ENCODE measurements at regions not wholly inside any gene's neighbourhood (a gene's known extent, or its start where the extent isn't known, plus 50 kb on each side); places are given as distances from the start of the nearest gene placed in this dataset.

GRCh38 chr3:177476921-177477435, 279.7 kb upstream of the TBL1XR1 start:
- TF ChIP-seq, protein P1, sequence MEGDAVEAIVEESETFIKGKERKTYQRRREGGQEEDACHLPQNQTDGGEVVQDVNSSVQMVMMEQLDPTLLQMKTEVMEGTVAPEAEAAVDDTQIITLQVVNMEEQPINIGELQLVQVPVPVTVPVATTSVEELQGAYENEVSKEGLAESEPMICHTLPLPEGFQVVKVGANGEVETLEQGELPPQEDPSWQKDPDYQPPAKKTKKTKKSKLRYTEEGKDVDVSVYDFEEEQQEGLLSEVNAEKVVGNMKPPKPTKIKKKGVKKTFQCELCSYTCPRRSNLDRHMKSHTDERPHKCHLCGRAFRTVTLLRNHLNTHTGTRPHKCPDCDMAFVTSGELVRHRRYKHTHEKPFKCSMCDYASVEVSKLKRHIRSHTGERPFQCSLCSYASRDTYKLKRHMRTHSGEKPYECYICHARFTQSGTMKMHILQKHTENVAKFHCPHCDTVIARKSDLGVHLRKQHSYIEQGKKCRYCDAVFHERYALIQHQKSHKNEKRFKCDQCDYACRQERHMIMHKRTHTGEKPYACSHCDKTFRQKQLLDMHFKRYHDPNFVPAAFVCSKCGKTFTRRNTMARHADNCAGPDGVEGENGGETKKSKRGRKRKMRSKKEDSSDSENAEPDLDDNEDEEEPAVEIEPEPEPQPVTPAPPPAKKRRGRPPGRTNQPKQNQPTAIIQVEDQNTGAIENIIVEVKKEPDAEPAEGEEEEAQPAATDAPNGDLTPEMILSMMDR (IDR thresholded peaks at IDR 0.05) = no peak
- no peak for TF ChIP-seq POLR2A (IDR thresholded peaks at IDR 0.05)
